Right atrium auricular region (tissue), 2 donors: ENCODE measurements at regions not wholly inside any gene's neighbourhood (a gene's known extent, or its start where the extent isn't known, plus 50 kb on each side); places are given as distances from the start of the nearest gene placed in this dataset.
A peak's percentile ranks its signal among the peaks of the same experiment; 100 is the strongest.

Experiments used
- DNase-seq: peaks from one replicate; pipeline ENCODE4 v3.0.0-alpha.2; 2019; ENCODE audit warnings: low spot score
- H3K27ac ChIP-seq, 2 donors: fragments of 200-600 bp; sonication (generic); 1 replicate in 1 of 2; 2 replicates in 1 of 2; pipeline ENCODE4 v1.5.1; 2016 to 2019
- H3K27me3 ChIP-seq, 2 donors: fragments of 200-600 bp; sonication (generic); one replicate each; pipeline versions ENCODE4 v1.5.1 to v1.6.0; 2017 to 2019
- H3K36me3 ChIP-seq: fragments of 200-600 bp; sonication (generic); one replicate; pipeline ENCODE4 v1.5.1; 2016
- H3K4me1 ChIP-seq, 2 donors: fragments of 200-600 bp; sonication (generic); one replicate each; pipeline versions ENCODE4 v1.5.1 to v1.6.0; 2017 to 2019
- H3K4me3 ChIP-seq, 2 donors: fragments of 200-600 bp; sonication (generic); 1 replicate in 1 of 2; 2 replicates in 1 of 2; pipeline ENCODE4 v1.5.1; 2017 to 2019; ENCODE audit warnings: mild to moderate bottlenecking in 1 of 2, moderate library complexity in 1 of 2
- H3K9me3 ChIP-seq, 2 donors: fragments of 200-600 bp; sonication (generic); one replicate each; pipeline ENCODE4 v1.5.1; 2019
- TF ChIP-seq, protein P1 (sequence below), 2 donors: fragments of 200-600 bp; sonication (generic); IDR thresholded peaks; one replicate each; pipeline ENCODE4 v1.5.1; 2019; ENCODE audit warnings: antibody characterized with exemption in 2 of 2

GRCh38 chr12:4859478-4860210, 50.1 kb upstream of the KCNA1 start:
- peak overlapping the region; percentile 14 to 35 for H3K27ac ChIP-seq
- TF ChIP-seq, protein P1, sequence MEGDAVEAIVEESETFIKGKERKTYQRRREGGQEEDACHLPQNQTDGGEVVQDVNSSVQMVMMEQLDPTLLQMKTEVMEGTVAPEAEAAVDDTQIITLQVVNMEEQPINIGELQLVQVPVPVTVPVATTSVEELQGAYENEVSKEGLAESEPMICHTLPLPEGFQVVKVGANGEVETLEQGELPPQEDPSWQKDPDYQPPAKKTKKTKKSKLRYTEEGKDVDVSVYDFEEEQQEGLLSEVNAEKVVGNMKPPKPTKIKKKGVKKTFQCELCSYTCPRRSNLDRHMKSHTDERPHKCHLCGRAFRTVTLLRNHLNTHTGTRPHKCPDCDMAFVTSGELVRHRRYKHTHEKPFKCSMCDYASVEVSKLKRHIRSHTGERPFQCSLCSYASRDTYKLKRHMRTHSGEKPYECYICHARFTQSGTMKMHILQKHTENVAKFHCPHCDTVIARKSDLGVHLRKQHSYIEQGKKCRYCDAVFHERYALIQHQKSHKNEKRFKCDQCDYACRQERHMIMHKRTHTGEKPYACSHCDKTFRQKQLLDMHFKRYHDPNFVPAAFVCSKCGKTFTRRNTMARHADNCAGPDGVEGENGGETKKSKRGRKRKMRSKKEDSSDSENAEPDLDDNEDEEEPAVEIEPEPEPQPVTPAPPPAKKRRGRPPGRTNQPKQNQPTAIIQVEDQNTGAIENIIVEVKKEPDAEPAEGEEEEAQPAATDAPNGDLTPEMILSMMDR (IDR thresholded peaks at IDR 0.05), result no peak
- H3K36me3 ChIP-seq, result no peaks in the 10 kb centered on the region
- no peak for DNase-seq
- H3K4me3 ChIP-seq, result no peak overlapping the region
- H3K27me3 ChIP-seq, result no peaks in the 10 kb centered on the region
- H3K4me1 ChIP-seq, result peaks cover 3 to 32% of the 10 kb centered on the region in 2 donors
- no peaks in the 10 kb centered on the region for H3K9me3 ChIP-seq
